ENCODE measurements at regions not wholly inside any gene's neighbourhood (a gene's known extent, or its start where the extent isn't known, plus 50 kb on each side); places are given as distances from the start of the nearest gene placed in this dataset.

DNA sequence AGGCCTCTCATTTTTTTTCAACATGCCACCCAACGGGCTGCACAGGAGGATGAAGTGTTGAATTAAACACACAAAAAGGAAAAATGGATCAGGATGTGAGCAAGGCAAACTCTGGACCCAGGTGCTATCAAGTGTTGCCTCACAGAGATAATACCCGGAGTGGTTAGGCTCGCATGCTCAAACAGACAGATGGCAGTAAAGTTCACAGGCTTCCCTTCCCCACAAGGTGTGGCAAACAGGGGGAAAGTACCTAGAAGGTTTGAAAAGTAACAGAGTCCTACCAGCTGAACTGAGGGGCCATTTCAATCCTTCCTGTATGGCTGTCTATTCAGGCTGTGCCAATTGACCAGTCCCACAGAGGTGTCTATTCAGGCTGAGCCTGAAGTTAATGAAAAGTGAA, 123.9 kb upstream of the GC start:
- TF ChIP-seq, protein P1, sequence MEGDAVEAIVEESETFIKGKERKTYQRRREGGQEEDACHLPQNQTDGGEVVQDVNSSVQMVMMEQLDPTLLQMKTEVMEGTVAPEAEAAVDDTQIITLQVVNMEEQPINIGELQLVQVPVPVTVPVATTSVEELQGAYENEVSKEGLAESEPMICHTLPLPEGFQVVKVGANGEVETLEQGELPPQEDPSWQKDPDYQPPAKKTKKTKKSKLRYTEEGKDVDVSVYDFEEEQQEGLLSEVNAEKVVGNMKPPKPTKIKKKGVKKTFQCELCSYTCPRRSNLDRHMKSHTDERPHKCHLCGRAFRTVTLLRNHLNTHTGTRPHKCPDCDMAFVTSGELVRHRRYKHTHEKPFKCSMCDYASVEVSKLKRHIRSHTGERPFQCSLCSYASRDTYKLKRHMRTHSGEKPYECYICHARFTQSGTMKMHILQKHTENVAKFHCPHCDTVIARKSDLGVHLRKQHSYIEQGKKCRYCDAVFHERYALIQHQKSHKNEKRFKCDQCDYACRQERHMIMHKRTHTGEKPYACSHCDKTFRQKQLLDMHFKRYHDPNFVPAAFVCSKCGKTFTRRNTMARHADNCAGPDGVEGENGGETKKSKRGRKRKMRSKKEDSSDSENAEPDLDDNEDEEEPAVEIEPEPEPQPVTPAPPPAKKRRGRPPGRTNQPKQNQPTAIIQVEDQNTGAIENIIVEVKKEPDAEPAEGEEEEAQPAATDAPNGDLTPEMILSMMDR (IDR thresholded peaks at IDR 0.05), result no peak
- no peak for TF ChIP-seq POLR2A (IDR thresholded peaks at IDR 0.05)

Measured in heart left ventricle (tissue), 13 donors.